ENCODE measurements at regions not wholly inside any gene's neighbourhood (a gene's known extent, or its start where the extent isn't known, plus 50 kb on each side); places are given as distances from the start of the nearest gene placed in this dataset.

- DNase-seq (ENCODE audit: low spot score) = no peak
These were observed 527.7 kb downstream of the TNS1 start for GRCh38 chr2:217475101-217475500.

GRCh38 chr2:217471319-217471718, 531.5 kb downstream of the TNS1 start:
- DNase-seq (ENCODE audit: low spot score) = no peak

DNA sequence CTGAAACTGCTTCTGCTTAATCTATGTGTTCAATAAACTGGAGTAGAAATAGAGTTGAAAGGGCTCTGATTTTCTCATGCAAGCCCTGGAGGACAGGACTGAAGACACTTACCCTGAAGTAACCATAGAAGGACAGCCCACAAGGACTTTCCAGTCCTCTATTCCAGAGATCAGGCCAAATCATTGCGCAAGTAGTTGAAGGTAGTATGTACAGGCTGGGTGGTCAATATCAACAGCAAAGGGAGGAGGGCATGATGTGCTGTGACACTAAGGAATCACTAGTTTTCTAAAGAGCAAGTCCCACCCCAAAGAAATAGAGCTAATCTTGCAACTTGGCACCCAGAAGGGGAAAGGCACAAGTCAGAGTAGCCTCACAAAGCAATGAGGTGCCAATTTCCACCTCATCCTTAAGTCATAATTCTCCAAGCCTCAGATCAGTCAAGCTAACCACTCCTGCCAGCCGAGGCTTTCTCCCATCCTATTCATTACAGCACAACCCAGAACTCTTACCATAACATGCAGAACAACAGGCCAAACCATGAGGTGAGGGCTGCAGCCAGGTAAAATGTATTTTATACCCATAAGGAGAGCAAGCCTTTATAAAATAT, 533.5 kb downstream of the TNS1 start:
- no peak for DNase-seq (ENCODE audit: low spot score)

GRCh38 chr2:217468042-217468830, 534.6 kb downstream of the TNS1 start:
- DNase-seq (ENCODE audit: low spot score) = no peak

DNA sequence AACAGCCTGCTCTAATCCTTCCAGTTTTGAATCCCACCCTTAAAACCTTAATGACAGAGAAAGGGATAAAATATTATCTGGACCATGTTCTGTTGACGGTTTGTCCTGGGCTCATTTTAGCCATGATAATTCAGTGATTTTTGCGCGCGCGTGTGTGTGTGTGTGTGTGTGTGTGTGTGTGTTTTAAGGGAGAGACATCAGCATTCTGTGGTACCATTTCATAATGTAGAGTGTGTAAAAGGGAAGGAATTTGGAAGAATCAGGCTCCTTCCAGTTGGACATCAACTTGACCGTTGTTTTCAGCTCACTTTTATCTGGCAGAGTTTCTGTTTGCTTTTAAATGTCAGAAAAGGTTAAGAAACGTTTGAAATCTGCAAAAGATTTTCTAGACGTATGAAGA, 535.5 kb downstream of the TNS1 start:
- no peak for DNase-seq (ENCODE audit: low spot score)

GRCh38 chr2:217466805-217467204, 536.0 kb downstream of the TNS1 start:
- no peak for DNase-seq (ENCODE audit: low spot score)

GRCh38 chr2:217466104-217466503, 536.7 kb downstream of the TNS1 start:
- DNase-seq (ENCODE audit: low spot score) = no peak

- DNase-seq (ENCODE audit: low spot score) = no peak
These were observed 537.7 kb downstream of the TNS1 start for GRCh38 chr2:217465100-217465499.

DNA sequence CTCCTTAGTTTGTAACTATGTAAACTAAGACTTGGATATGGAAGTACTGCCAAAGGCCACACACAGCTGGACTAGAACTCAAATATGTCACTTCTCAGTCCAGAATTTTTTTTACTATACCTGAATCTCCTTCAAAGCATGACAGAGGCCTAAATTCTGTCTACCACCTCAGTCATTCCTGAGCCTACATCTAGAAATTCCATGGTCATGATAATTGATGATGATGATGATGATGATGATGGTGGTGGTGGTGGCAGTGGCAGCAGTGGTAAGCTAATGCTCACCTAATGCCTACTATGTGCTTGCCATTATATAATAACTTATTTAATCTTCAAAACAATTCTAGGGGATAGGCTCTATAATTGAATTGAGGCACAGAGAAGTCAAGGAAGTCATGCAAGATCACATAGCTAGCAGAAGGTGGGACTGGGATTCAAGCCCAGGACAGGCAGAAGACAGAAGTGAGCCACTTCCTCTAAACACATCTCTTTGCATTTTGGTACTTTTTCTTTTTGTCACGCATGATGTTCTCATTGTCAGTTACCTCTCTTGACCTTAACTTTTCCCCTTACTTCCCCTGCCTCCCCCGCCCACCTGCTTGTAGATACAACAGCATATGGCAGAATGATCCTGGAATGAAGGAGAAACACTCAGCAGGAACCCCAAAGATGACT, 539.3 kb downstream of the TNS1 start:
- DNase-seq (ENCODE audit: low spot score) = no peak

GRCh38 chr2:217462121-217462520, 540.7 kb downstream of the TNS1 start:
- DNase-seq (ENCODE audit: low spot score) = no peak

DNA sequence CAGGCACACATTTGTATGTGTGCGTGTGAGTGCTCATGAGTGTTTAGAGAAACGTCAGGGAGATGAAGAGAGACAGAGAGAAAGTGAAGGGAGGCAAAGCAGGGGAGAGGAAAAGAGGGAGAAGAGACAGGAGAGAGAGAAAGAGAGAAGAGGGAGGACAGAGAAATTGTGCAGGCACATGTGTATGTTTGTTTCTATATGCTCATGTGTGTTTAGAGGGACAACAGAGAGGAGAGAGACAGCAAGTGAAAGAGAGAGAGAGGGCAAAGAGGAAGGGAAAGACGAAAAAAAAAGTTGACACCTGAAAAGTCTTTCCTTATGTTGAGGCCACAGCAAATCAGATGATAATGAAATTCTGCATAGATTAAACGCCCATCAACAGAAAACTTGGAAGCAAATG, 541.1 kb downstream of the TNS1 start:
- DNase-seq (ENCODE audit: low spot score) = no peak

- no peak for DNase-seq (ENCODE audit: low spot score)
These were observed 543.0 kb downstream of the TNS1 start for GRCh38 chr2:217459680-217460405.

DNA sequence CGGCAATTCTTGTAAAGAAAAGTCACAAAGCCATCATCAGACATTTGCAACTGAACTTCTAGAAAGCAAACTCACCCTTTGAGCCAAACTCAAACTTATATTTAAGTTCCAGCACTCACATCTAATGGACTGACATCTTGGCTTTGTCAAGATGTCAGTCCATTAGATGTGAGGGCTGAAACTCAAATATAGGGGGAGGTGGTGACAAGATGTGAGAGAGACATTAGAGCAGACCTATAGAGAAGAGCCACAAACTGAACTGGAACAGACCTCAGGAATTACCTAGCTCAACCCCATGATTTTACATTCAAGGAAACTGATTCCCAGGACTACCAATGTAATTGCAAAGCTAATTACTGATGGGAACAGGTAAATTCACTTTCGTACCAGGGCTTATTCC, 543.8 kb downstream of the TNS1 start:
- no peak for DNase-seq (ENCODE audit: low spot score)

GRCh38 chr2:217456016-217456415, 546.8 kb downstream of the TNS1 start:
- DNase-seq (ENCODE audit: low spot score) = no peak

DNA sequence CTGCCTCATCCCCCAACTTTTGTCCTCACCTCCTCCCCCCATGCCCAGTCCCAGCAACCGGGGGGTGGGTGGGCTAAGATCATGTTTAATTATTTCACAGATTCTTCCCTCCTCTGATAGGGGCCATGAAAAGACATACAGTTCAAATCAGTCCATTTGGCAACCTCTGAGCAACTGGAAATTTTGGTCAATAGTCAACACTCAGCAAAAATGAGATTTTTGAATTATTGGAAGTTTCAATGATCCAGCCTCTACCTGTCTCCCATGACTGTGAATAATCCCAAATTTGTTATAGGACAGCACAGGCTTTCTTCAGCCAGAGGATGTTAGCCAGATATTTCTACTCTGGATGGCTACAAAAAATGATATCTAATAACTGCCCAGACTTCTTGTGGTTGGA, 549.9 kb downstream of the TNS1 start:
- DNase-seq (ENCODE audit: low spot score) = no peak

DNA sequence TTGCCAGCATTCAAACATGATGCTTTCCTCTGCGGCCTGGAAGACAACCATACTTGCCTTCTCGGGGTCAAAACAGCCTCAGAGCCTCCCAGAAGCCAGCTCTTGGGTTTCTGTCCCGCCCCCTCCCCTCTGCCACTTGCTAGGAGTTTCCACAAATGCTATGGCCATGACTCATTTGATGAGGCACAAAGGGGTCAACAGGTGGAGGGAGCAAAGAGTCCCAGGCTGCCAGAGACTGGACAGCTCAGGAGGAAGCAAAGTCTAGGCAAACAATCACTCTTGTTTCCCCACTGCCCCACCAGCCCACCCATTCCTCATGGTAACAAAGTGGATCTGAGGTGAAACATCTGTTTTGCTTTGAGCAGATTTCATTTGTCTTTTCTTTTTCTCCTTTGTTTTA, 551.1 kb downstream of the TNS1 start:
- no peak for DNase-seq (ENCODE audit: low spot score)

GRCh38 chr2:217449444-217449843, 553.4 kb downstream of the TNS1 start:
- no peak for DNase-seq (ENCODE audit: low spot score)

- no peak for DNase-seq (ENCODE audit: low spot score)
These were observed 553.9 kb downstream of the TNS1 start for GRCh38 chr2:217448860-217449259.

DNA sequence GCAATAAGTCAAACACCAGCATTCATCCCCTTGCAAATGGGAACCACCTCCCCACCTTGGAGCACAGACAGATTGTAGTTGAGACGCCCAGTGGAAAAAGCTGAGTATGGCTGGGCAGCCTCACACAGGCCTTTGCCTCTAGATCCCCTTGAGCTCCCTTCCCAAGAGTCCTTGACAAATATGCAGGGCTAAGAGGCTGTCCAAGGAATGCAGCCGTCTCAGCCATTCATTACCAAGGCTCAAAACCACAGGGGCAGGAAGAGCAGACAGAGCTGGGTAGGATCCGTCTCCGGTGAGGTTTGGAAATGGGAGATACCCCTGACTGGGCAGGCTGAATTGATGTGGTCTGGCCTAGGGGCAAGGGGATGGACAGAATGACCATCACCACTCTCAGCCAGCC, 557.1 kb downstream of the TNS1 start:
- DNase-seq (ENCODE audit: low spot score) = no peak

DNA sequence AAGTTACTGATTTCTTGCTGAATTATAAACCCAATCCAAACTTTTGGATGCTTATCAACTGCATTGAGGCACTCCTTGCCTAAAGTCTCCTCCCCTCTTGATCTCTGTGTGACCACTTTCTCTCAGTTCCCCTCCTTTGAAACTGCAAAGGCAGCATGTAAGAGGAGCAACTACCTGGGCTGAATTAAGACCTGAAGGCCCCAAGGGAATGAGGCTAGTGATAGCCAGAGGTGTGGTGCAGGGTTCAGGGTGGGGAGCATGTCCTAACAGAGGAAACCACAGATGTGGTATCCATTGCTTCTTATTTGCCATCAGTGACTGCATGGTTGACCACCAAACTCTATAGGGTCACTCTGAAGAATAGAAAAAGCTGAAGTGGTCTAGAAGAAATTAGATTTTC, 557.9 kb downstream of the TNS1 start:
- DNase-seq (ENCODE audit: low spot score) = no peak

DNA sequence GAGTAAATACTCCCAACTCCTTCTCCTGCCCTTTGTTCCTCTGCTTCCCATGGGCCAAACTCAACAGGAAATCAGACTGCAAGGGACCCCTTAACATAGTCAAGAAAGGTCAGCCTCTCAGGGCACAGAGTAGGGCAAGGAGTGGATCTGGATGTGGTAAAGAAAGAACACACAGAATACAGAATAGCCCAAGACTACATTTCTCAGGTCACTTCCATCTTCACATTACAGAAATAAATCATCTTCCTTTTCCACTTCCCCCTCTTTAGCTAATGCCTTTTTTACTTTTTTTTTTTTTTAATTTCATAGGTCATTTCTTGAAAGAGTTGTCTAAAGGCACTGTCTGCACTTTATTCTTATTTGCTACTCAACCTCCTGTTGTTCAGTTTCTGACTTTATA, 558.3 kb downstream of the TNS1 start:
- no peak for DNase-seq (ENCODE audit: low spot score)

DNA sequence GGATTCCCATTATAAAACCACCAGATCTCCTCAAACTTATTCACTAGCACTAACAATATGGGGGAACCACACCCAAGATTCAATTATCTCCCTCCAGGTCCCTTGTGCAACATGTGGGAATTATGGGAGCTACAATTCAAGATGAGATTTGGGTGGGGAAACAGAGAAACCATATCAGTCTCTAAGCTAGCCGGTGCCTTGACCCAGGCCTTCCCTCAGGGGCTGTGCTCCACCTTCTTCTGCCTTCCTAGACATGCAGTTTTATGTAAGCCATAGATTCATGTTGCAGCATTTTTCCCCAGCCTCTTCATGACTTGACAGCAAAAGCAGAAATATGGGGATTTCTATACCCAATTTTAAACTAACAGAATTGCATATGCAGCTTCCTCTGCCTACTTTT, 559.2 kb downstream of the TNS1 start:
- DNase-seq (ENCODE audit: low spot score) = no peak

DNA sequence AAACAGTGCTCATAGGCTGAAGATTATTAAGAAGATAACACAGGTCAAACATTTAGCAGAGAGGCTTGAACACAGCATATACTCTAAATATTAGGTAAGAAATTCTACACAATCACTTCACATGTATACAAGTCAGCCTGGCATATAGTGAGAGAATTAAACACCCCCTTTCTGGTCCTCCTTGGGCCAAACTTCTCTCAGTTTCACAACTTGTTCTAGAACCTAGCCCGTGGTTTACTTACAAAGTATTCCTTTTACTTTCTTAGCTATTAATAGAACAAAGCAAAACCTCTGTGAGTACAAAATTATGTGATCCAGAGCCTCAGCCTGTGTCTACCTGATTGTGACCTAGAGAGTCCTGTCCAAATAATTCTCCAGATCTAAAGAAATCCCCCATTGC, 562.8 kb downstream of the TNS1 start:
- no peak for DNase-seq (ENCODE audit: low spot score)
